ENCODE measurements at regions not wholly inside any gene's neighbourhood (a gene's known extent, or its start where the extent isn't known, plus 50 kb on each side); places are given as distances from the start of the nearest gene placed in this dataset.

DNA sequence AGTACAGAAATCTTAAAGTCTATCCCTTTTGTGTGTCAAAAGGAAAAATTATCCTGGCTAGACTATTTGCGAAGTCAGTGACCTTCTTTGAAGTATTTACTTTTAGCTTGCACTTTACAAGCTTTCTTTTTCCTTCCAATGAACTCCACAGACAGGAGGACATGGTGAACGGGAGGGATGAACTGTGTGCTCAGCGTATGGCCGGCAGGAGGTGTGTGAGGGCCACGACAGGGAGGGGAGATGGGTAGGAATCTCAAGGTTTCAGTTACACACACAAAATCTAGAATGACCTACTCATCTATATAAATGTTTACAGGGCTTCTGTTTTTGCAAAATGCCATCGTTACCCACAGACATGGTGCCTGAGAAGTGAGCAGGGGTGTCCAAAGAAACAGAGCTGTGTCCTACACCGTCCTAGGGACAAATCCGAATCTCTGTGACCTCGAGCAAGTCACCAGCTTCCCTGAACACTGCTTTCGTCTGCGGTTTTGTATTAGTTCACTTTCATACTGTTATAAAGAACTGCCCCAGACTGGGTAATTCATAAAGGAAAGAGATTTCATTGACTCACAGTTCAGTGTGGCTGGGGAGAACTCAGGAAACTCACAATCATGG is 537.2 kb downstream of the LIG4 start:
- Histone ChIP-seq H3K36me3 (ENCODE audit: control insufficient read depth in 1 of 2, insufficient read depth in 2 of 2, low read length in 2 of 2) (no peaks in the 10 kb centered on the region), H3K9me2 (ENCODE audit: insufficient read depth) (no peaks in the 10 kb centered on the region), H2AFZ (ENCODE audit: low read depth, low read length, poor library complexity, severe bottlenecking) (no peak overlapping the region), H3K4me1 (ENCODE audit: control insufficient read depth in 1 of 2, insufficient read depth in 2 of 2, low read length in 2 of 2) (no peaks in the 10 kb centered on the region), H3K4me2 (ENCODE audit: low read length) (no peak overlapping the region), H3K9ac (ENCODE audit: low read length) (no peak overlapping the region), H3K27me3 (ENCODE audit: insufficient read depth, low read length) (no peaks in the 10 kb centered on the region), H3K9me3 (ENCODE audit: control insufficient read depth in 1 of 2, insufficient read depth in 1 of 2, low read depth in 1 of 2, low read length in 2 of 2) (peaks cover 16 to 22% of the 10 kb centered on the region in 2 experiments; a peak in 2 of 4 replicates), H3K4me3 (replicated peaks in 1 of 2; ENCODE audit: low read depth in 1 of 2, low read length in 2 of 2) (no peak overlapping the region), H3K27ac (ENCODE audit: low read depth, low read length) (no peak overlapping the region), H4K20me1 (ENCODE audit: insufficient read depth) (no peaks in the 10 kb centered on the region), H3K79me2 (ENCODE audit: insufficient read depth, low read length) (no peaks in the 10 kb centered on the region)
- ChIA-PET CTCF (no interaction called here), RAD21 (ENCODE audit: low non-redundant PET in 1 of 2, low total read pairs in 2 of 2, uncharacterized antibody in 2 of 2, unreplicated experiment in 2 of 2) (no interaction called here), POLR2A (no interaction called here)
- ATAC-seq (no peak), DNase-seq (ENCODE audit: low read depth, low spot score) (no peak)
- intact Hi-C loops (cut with micrococcal nuclease): no loop called here
- TF ChIP-seq YY1 (IDR thresholded peaks at IDR 0.05; ENCODE audit: extremely low read depth, insufficient replicate concordance, low read depth, low read length) (no peak), CBX3 (IDR thresholded peaks at IDR 0.05; ENCODE audit: low read depth) (no peak), ZFX (IDR thresholded peaks at IDR 0.05) (no peak), SP1 (IDR thresholded peaks at IDR 0.05; ENCODE audit: low read depth) (no peak), JUND (IDR thresholded peaks at IDR 0.05) (no peak), POLR2AphosphoS5 (IDR thresholded peaks at IDR 0.05; ENCODE audit: low read depth, low read length) (no peak), TCF7L2 (IDR thresholded peaks at IDR 0.05; ENCODE audit: borderline replicate concordance, extremely low read depth, insufficient read depth, insufficient read length) (no peak), EZH2phosphoT487 (IDR thresholded peaks at IDR 0.05; ENCODE audit: borderline replicate concordance) (no peak), POLR2A (IDR thresholded peaks at IDR 0.05; ENCODE audit: borderline replicate concordance, extremely low read depth, insufficient read depth, insufficient read length) (no peak)
- TF ChIP-seq, protein P1, sequence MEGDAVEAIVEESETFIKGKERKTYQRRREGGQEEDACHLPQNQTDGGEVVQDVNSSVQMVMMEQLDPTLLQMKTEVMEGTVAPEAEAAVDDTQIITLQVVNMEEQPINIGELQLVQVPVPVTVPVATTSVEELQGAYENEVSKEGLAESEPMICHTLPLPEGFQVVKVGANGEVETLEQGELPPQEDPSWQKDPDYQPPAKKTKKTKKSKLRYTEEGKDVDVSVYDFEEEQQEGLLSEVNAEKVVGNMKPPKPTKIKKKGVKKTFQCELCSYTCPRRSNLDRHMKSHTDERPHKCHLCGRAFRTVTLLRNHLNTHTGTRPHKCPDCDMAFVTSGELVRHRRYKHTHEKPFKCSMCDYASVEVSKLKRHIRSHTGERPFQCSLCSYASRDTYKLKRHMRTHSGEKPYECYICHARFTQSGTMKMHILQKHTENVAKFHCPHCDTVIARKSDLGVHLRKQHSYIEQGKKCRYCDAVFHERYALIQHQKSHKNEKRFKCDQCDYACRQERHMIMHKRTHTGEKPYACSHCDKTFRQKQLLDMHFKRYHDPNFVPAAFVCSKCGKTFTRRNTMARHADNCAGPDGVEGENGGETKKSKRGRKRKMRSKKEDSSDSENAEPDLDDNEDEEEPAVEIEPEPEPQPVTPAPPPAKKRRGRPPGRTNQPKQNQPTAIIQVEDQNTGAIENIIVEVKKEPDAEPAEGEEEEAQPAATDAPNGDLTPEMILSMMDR (IDR thresholded peaks at IDR 0.05 in 2 of 3, conservative IDR thresholded peaks at IDR 0.05 in 1 of 3; ENCODE audit: borderline replicate concordance in 1 of 3, insufficient read depth in 1 of 3, low read depth in 2 of 3, low read length in 2 of 3): no peak
- TF ChIP-seq, protein P2, sequence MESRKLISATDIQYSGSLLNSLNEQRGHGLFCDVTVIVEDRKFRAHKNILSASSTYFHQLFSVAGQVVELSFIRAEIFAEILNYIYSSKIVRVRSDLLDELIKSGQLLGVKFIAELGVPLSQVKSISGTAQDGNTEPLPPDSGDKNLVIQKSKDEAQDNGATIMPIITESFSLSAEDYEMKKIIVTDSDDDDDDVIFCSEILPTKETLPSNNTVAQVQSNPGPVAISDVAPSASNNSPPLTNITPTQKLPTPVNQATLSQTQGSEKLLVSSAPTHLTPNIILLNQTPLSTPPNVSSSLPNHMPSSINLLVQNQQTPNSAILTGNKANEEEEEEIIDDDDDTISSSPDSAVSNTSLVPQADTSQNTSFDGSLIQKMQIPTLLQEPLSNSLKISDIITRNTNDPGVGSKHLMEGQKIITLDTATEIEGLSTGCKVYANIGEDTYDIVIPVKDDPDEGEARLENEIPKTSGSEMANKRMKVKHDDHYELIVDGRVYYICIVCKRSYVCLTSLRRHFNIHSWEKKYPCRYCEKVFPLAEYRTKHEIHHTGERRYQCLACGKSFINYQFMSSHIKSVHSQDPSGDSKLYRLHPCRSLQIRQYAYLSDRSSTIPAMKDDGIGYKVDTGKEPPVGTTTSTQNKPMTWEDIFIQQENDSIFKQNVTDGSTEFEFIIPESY (IDR thresholded peaks at IDR 0.05; ENCODE audit: extremely low read depth, insufficient replicate concordance, low read length): no peak
- TF ChIP-seq, protein P3, sequence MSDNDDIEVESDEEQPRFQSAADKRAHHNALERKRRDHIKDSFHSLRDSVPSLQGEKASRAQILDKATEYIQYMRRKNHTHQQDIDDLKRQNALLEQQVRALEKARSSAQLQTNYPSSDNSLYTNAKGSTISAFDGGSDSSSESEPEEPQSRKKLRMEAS (IDR thresholded peaks at IDR 0.05): no peak
- no TSS peak for BruUV-seq (replicated peaks)
